Midbrain (tissue), 1 donor: ENCODE measurements at regions not wholly inside any gene's neighbourhood (a gene's known extent, or its start where the extent isn't known, plus 50 kb on each side); places are given as distances from the start of the nearest gene placed in this dataset.

Experiments
- DNase-seq: peaks from one replicate; lab custom pipeline; 2025; lab: John Stamatoyannopoulos, UW

GRCh38 chr7:35339811-35340210, 85.9 kb upstream of the TBX20 start:
- no peak for DNase-seq

GRCh38 chr7:35336444-35336843, 82.5 kb upstream of the TBX20 start:
- DNase-seq: no peak

GRCh38 chr7:35334506-35334905, 80.6 kb upstream of the TBX20 start:
- no peak for DNase-seq

GRCh38 chr7:35333265-35333664, 79.4 kb upstream of the TBX20 start:
- DNase-seq: no peak

GRCh38 chr7:35331730-35332678, 78.1 kb upstream of the TBX20 start:
- no peak for DNase-seq

GRCh38 chr7:35329026-35329425, 75.1 kb upstream of the TBX20 start:
- DNase-seq: no peak

GRCh38 chr7:35319606-35320005, 65.7 kb upstream of the TBX20 start:
- no peak for DNase-seq

- no peak for DNase-seq
Measured at GRCh38 chr7:35316549-35316948, 62.6 kb upstream of the TBX20 start.

GRCh38 chr7:35315517-35315916, 61.6 kb upstream of the TBX20 start:
- no peak for DNase-seq

- no peak for DNase-seq
Measured at GRCh38 chr7:35314354-35314753, 60.5 kb upstream of the TBX20 start.

- peak; percentile 19 for DNase-seq
Measured at GRCh38 chr7:35313575-35313974, 59.7 kb upstream of the TBX20 start.
